ENCODE measurements at regions not wholly inside any gene's neighbourhood (a gene's known extent, or its start where the extent isn't known, plus 50 kb on each side); places are given as distances from the start of the nearest gene placed in this dataset.

GRCh38 chr2:225169396-225169795 lies 127.1 kb upstream of the DOCK10 start:
- H3K27me3 ChIP-seq (ENCODE audit: insufficient read depth, low read depth) = no peaks in the 10 kb centered on the region
- H2AFZ ChIP-seq = no peak overlapping the region
- no peaks in the 10 kb centered on the region for H3K79me2 ChIP-seq (ENCODE audit: low read depth)
- ChIA-PET CTCF (no interaction called here), POLR2A (ENCODE audit: unreplicated experiment) (no interaction called here)
- BruUV-seq (replicated peaks) = no TSS peak
- intact Hi-C loops (cut with micrococcal nuclease; ENCODE audit: unreplicated experiment) = no loop called here
- no peaks in the 10 kb centered on the region for H3K9me3 ChIP-seq (ENCODE audit: insufficient read depth, low read depth)
- no peak overlapping the region for H3K4me2 ChIP-seq
- H3K9me2 ChIP-seq (ENCODE audit: insufficient read depth) = no peaks in the 10 kb centered on the region
- no peak overlapping the region for H3K4me3 ChIP-seq
- H3K4me1 ChIP-seq (replicated peaks; ENCODE audit: insufficient read depth) = no peaks in the 10 kb centered on the region
- H3K27ac ChIP-seq = no peak overlapping the region
- DNase-seq = no peak
- no peaks in the 10 kb centered on the region for H3F3A ChIP-seq (ENCODE audit: insufficient read depth, low read depth)
- TF ChIP-seq CTCF (conservative IDR thresholded peaks at IDR 0.05) = no peak
- TF ChIP-seq EZH2 (IDR thresholded peaks at IDR 0.05; ENCODE audit: low read depth) = no peak
- H3K36me3 ChIP-seq (ENCODE audit: low read depth) = no peaks in the 10 kb centered on the region
- no peaks in the 10 kb centered on the region for H4K20me1 ChIP-seq (ENCODE audit: insufficient read depth)

GRCh38 chr2:225165052-225165451 lies 122.8 kb upstream of the DOCK10 start:
- Histone ChIP-seq H3K36me3 (ENCODE audit: low read depth) (no peaks in the 10 kb centered on the region), H3K9me3 (ENCODE audit: insufficient read depth, low read depth) (no peaks in the 10 kb centered on the region), H3K9me2 (ENCODE audit: insufficient read depth) (no peaks in the 10 kb centered on the region), H3K27me3 (ENCODE audit: insufficient read depth, low read depth) (no peaks in the 10 kb centered on the region), H3K79me2 (ENCODE audit: low read depth) (no peaks in the 10 kb centered on the region), H3K27ac (no peak overlapping the region), H3K4me3 (no peak overlapping the region), H3K4me1 (replicated peaks; ENCODE audit: insufficient read depth) (no peaks in the 10 kb centered on the region), H3K4me2 (no peak overlapping the region), H2AFZ (no peak overlapping the region), H4K20me1 (ENCODE audit: insufficient read depth) (no peaks in the 10 kb centered on the region), H3F3A (ENCODE audit: insufficient read depth, low read depth) (no peaks in the 10 kb centered on the region)
- TF ChIP-seq CTCF (conservative IDR thresholded peaks at IDR 0.05) = no peak
- TF ChIP-seq EZH2 (IDR thresholded peaks at IDR 0.05; ENCODE audit: low read depth) = no peak
- intact Hi-C loops (cut with micrococcal nuclease; ENCODE audit: unreplicated experiment) = no loop called here
- CTCF ChIA-PET = no interaction called here
- no peak for DNase-seq
- POLR2A ChIA-PET (ENCODE audit: unreplicated experiment) = no interaction called here
- BruUV-seq (replicated peaks) = no TSS peak

GRCh38 chr2:225164401-225165050 lies 122.3 kb upstream of the DOCK10 start:
- ChIA-PET POLR2A (ENCODE audit: unreplicated experiment) (no interaction called here), CTCF (no interaction called here)
- no TSS peak for BruUV-seq (replicated peaks)
- H3K4me1 ChIP-seq (replicated peaks; ENCODE audit: insufficient read depth) = no peaks in the 10 kb centered on the region
- no peaks in the 10 kb centered on the region for H3K27me3 ChIP-seq (ENCODE audit: insufficient read depth, low read depth)
- DNase-seq = no peak
- intact Hi-C loops (cut with micrococcal nuclease; ENCODE audit: unreplicated experiment) = no loop called here
- H3K9me3 ChIP-seq (ENCODE audit: insufficient read depth, low read depth) = no peaks in the 10 kb centered on the region
- H3K36me3 ChIP-seq (ENCODE audit: low read depth) = no peaks in the 10 kb centered on the region
- no peaks in the 10 kb centered on the region for H4K20me1 ChIP-seq (ENCODE audit: insufficient read depth)
- no peak overlapping the region for H3K4me2 ChIP-seq
- H3K4me3 ChIP-seq = no peak overlapping the region
- no peak overlapping the region for H3K27ac ChIP-seq
- H3F3A ChIP-seq (ENCODE audit: insufficient read depth, low read depth) = no peaks in the 10 kb centered on the region
- H2AFZ ChIP-seq = no peak overlapping the region
- TF ChIP-seq EZH2 (IDR thresholded peaks at IDR 0.05; ENCODE audit: low read depth) (no peak), CTCF (conservative IDR thresholded peaks at IDR 0.05) (no peak)
- no peaks in the 10 kb centered on the region for H3K79me2 ChIP-seq (ENCODE audit: low read depth)
- no peaks in the 10 kb centered on the region for H3K9me2 ChIP-seq (ENCODE audit: insufficient read depth)
